Neutrophil (primary cell): ENCODE measurements at regions not wholly inside any gene's neighbourhood (a gene's known extent, or its start where the extent isn't known, plus 50 kb on each side); places are given as distances from the start of the nearest gene placed in this dataset.
"Not testable (repeated sequence)": the region's sequence is repeated elsewhere in the genome, so short reads cannot be mapped to it uniquely, and the experiment has no call there.

Experiments
- H3K27ac ChIP-seq: fragments of 200-600 bp; sonication (generic); 2 replicates; pipeline ENCODE4 v1.5.1; 2016; ENCODE audit warnings: mild to moderate bottlenecking, moderate library complexity
- H3K27me3 ChIP-seq: fragments of 200-600 bp; sonication (generic); 2 replicates; pipeline ENCODE4 v1.6.0; 2016; ENCODE audit warnings: mild to moderate bottlenecking
- H3K36me3 ChIP-seq: fragments of 200-600 bp; sonication (generic); 2 replicates; pipeline ENCODE4 v1.5.1; 2017
- H3K4me1 ChIP-seq, 2 experiments: fragments of 200-600 bp in 1 of 2; sonication (generic) in 1 of 2; 1 replicate in 1 of 2; 2 replicates in 1 of 2; pipeline versions ENCODE4 v1.5.1 to v1.6.1; 2013 to 2016; ENCODE audit warnings: low read depth in 1 of 2, low read length in 1 of 2, mild to moderate bottlenecking in 1 of 2, moderate library complexity in 1 of 2; ENCODE audit not compliant: control insufficient read depth in 1 of 2, insufficient read depth in 1 of 2
- H3K4me3 ChIP-seq, 2 experiments: fragments of 200-600 bp in 1 of 2; sonication (generic) in 1 of 2; 1 replicate in 1 of 2; 2 replicates in 1 of 2; pipeline ENCODE4 v1.5.1; 2013 to 2016; ENCODE audit warnings: low read depth in 1 of 2, low read length in 1 of 2, mild to moderate bottlenecking in 1 of 2, moderate library complexity in 1 of 2
- H3K9me3 ChIP-seq: fragments of 200-600 bp; sonication (generic); 2 replicates; pipeline ENCODE4 v1.5.1; 2016
- CTCF ChIP-seq: fragments of 200-600 bp; sonication (generic); IDR thresholded peaks from 2 replicates; pipeline ENCODE4 v1.5.1; 2016; ENCODE audit warnings: antibody characterized with exemption

GRCh38 chr16:29202025-29202632 lies 204.4 kb downstream of the NPIPB11 start:
- H3K4me1 ChIP-seq, H3K9me3 ChIP-seq, H3K27me3 ChIP-seq, H3K4me3 ChIP-seq, H3K27ac ChIP-seq: not testable (repeated sequence)
- H3K36me3 ChIP-seq: peaks cover 12% of the 10 kb centered on the region

GRCh38 chr16:29201296-29202024 lies 205.1 kb downstream of the NPIPB11 start:
- not testable (repeated sequence) for H3K27me3 ChIP-seq, H3K9me3 ChIP-seq, H3K4me3 ChIP-seq, H3K4me1 ChIP-seq, H3K27ac ChIP-seq
- H3K36me3 ChIP-seq: peaks cover 12% of the 10 kb centered on the region

GRCh38 chr16:29200681-29201080 lies 205.8 kb downstream of the NPIPB11 start:
- H3K9me3 ChIP-seq: not testable (repeated sequence)

GRCh38 chr16:29200135-29200601 lies 206.3 kb downstream of the NPIPB11 start:
- not testable (repeated sequence) for H3K27me3 ChIP-seq, H3K4me1 ChIP-seq, H3K27ac ChIP-seq, H3K9me3 ChIP-seq, H3K4me3 ChIP-seq
- H3K36me3 ChIP-seq: peaks cover 12% of the 10 kb centered on the region

More at GRCh38 chr16:29200681-29201080, 205.8 kb downstream of the NPIPB11 start:
- H3K4me3 ChIP-seq, H3K27ac ChIP-seq, H3K27me3 ChIP-seq, H3K4me1 ChIP-seq: not testable (repeated sequence)
- H3K36me3 ChIP-seq: peaks cover 12% of the 10 kb centered on the region

- not testable (repeated sequence) for H3K4me1 ChIP-seq, H3K27ac ChIP-seq
These were observed 206.9 kb downstream of the NPIPB11 start for GRCh38 chr16:29199626-29200025.

GRCh38 chr16:29198731-29199521 lies 207.6 kb downstream of the NPIPB11 start:
- TF ChIP-seq CTCF: no peak
- Histone ChIP-seq H3K36me3 (peaks cover 12% of the 10 kb centered on the region), H3K27me3 (no peaks in the 10 kb centered on the region), H3K9me3 (no peaks in the 10 kb centered on the region), H3K27ac (no peak overlapping the region), H3K4me3 (no peak overlapping the region), H3K4me1 (no peaks in the 10 kb centered on the region)

More at GRCh38 chr16:29199626-29200025, 206.9 kb downstream of the NPIPB11 start:
- H3K9me3 ChIP-seq, H3K27me3 ChIP-seq, H3K4me3 ChIP-seq: not testable (repeated sequence)
- H3K36me3 ChIP-seq: peaks cover 12% of the 10 kb centered on the region

GRCh38 chr16:29198231-29198630 lies 208.3 kb downstream of the NPIPB11 start:
- no peak overlapping the region for H3K4me3 ChIP-seq
- no peaks in the 10 kb centered on the region for H3K27me3 ChIP-seq
- peaks cover 10% of the 10 kb centered on the region for H3K36me3 ChIP-seq
- no peaks in the 10 kb centered on the region for H3K4me1 ChIP-seq
- H3K9me3 ChIP-seq: no peaks in the 10 kb centered on the region
- H3K27ac ChIP-seq: no peak overlapping the region
- TF ChIP-seq CTCF: no peak

GRCh38 chr16:29197494-29198100 lies 208.9 kb downstream of the NPIPB11 start:
- not testable (repeated sequence) for H3K27me3 ChIP-seq, H3K4me3 ChIP-seq, H3K27ac ChIP-seq, H3K36me3 ChIP-seq, H3K4me1 ChIP-seq, H3K9me3 ChIP-seq

GRCh38 chr16:29196746-29197145 lies 209.8 kb downstream of the NPIPB11 start:
- H3K27ac ChIP-seq, H3K4me1 ChIP-seq, H3K9me3 ChIP-seq, H3K36me3 ChIP-seq, H3K27me3 ChIP-seq, H3K4me3 ChIP-seq: not testable (repeated sequence)

GRCh38 chr16:29195116-29195872 lies 210.4 kb downstream of the LAT start:
- H3K36me3 ChIP-seq, H3K4me3 ChIP-seq, H3K4me1 ChIP-seq, H3K9me3 ChIP-seq, H3K27ac ChIP-seq, H3K27me3 ChIP-seq: not testable (repeated sequence)
